ENCODE measurements at regions not wholly inside any gene's neighbourhood (a gene's known extent, or its start where the extent isn't known, plus 50 kb on each side); places are given as distances from the start of the nearest gene placed in this dataset.

GRCh38 chr4:169818063-169818679 is 60.4 kb upstream of the HPF1 start:
- no peak for TF ChIP-seq EZH2 (IDR thresholded peaks at IDR 0.05; ENCODE audit: low read length, missing control alignments)
- no peak for TF ChIP-seq CTCF (conservative IDR thresholded peaks at IDR 0.05 in 1 of 2, IDR thresholded peaks at IDR 0.05 in 1 of 2; ENCODE audit: low read depth in 1 of 2, low read length in 2 of 2)
- H3K4me3 ChIP-seq (replicated peaks in 1 of 4; ENCODE audit: control extremely low read depth in 1 of 4, insufficient read depth in 1 of 4, low read depth in 3 of 4, low read length in 4 of 4), result no peak overlapping the region
- no peaks in the 10 kb centered on the region for H3K27me3 ChIP-seq (ENCODE audit: control insufficient read depth, insufficient read depth, low read length)
- H3K9me3 ChIP-seq (ENCODE audit: control insufficient read depth, insufficient read depth, low read depth, low read length), result no peaks in the 10 kb centered on the region
- H3K27ac ChIP-seq (ENCODE audit: insufficient read depth, low read length), result no peak overlapping the region
- H3K4me2 ChIP-seq (ENCODE audit: extremely low read depth, insufficient read depth, low read length), result no peak overlapping the region
- H3K4me1 ChIP-seq (ENCODE audit: control insufficient read depth, extremely low read depth, insufficient read depth, low read length), result no peaks in the 10 kb centered on the region
- no peaks in the 10 kb centered on the region for H4K20me1 ChIP-seq (ENCODE audit: control insufficient read depth, extremely low read depth, insufficient read depth, low read length)
- no peak for DNase-seq (ENCODE audit: low read depth in 2 of 2)
- H3K36me3 ChIP-seq (ENCODE audit: control insufficient read depth, insufficient read depth, low read length), result no peaks in the 10 kb centered on the region
- H2AFZ ChIP-seq (ENCODE audit: low read length), result no peak overlapping the region
- H3K9ac ChIP-seq (ENCODE audit: insufficient read depth, low read length), result no peak overlapping the region
- no peaks in the 10 kb centered on the region for H3K79me2 ChIP-seq (ENCODE audit: control insufficient read depth, insufficient read depth, low read length)

- no peaks in the 10 kb centered on the region for H3K27me3 ChIP-seq (ENCODE audit: control insufficient read depth, insufficient read depth, low read length)
- no peak overlapping the region for H3K4me3 ChIP-seq (replicated peaks in 1 of 4; ENCODE audit: control extremely low read depth in 1 of 4, insufficient read depth in 1 of 4, low read depth in 3 of 4, low read length in 4 of 4)
- H3K4me1 ChIP-seq (ENCODE audit: control insufficient read depth, extremely low read depth, insufficient read depth, low read length), result no peaks in the 10 kb centered on the region
- no peaks in the 10 kb centered on the region for H3K36me3 ChIP-seq (ENCODE audit: control insufficient read depth, insufficient read depth, low read length)
- H4K20me1 ChIP-seq (ENCODE audit: control insufficient read depth, extremely low read depth, insufficient read depth, low read length), result no peaks in the 10 kb centered on the region
- no peak overlapping the region for H3K4me2 ChIP-seq (ENCODE audit: extremely low read depth, insufficient read depth, low read length)
- no peaks in the 10 kb centered on the region for H3K9me3 ChIP-seq (ENCODE audit: control insufficient read depth, insufficient read depth, low read depth, low read length)
- no peaks in the 10 kb centered on the region for H3K79me2 ChIP-seq (ENCODE audit: control insufficient read depth, insufficient read depth, low read length)
- H3K9ac ChIP-seq (ENCODE audit: insufficient read depth, low read length), result no peak overlapping the region
- no peak overlapping the region for H2AFZ ChIP-seq (ENCODE audit: low read length)
- TF ChIP-seq EZH2 (IDR thresholded peaks at IDR 0.05; ENCODE audit: low read length, missing control alignments) (no peak), CTCF (conservative IDR thresholded peaks at IDR 0.05 in 1 of 2, IDR thresholded peaks at IDR 0.05 in 1 of 2; ENCODE audit: low read depth in 1 of 2, low read length in 2 of 2) (no peak)
- H3K27ac ChIP-seq (ENCODE audit: insufficient read depth, low read length), result no peak overlapping the region
- DNase-seq (ENCODE audit: low read depth in 2 of 2), result peak in 1 of 2 donors; percentile 49
Observed at GRCh38 chr4:169815606-169816005, 57.9 kb upstream of the HPF1 start.

DNA sequence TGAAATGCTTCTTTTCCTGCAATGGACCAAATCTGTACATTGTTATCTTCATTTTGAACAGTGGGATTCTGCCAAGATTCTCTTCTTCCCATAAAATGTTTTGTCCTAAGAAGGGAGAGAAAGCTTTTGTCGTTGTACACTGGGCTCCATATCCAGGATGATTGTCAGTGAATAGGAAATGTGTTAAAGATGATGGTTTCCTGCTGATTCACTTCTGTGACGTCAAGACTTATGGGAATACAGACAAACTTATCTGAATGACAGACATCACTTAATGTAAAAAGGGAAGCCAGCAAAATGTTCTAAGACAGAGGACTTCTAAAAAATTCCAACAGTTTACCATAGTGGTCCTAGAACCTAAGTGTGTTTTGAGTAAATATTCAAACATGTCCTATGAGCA is 53.7 kb upstream of the HPF1 start:
- Histone ChIP-seq H3K36me3 (ENCODE audit: control insufficient read depth, insufficient read depth, low read length) (no peaks in the 10 kb centered on the region), H3K4me3 (replicated peaks in 1 of 4; ENCODE audit: control extremely low read depth in 1 of 4, insufficient read depth in 1 of 4, low read depth in 3 of 4, low read length in 4 of 4) (no peak overlapping the region), H3K4me1 (ENCODE audit: control insufficient read depth, extremely low read depth, insufficient read depth, low read length) (no peaks in the 10 kb centered on the region), H3K4me2 (ENCODE audit: extremely low read depth, insufficient read depth, low read length) (no peak overlapping the region), H3K9ac (ENCODE audit: insufficient read depth, low read length) (no peak overlapping the region), H2AFZ (ENCODE audit: low read length) (no peak overlapping the region), H3K9me3 (ENCODE audit: control insufficient read depth, insufficient read depth, low read depth, low read length) (no peaks in the 10 kb centered on the region), H3K27ac (ENCODE audit: insufficient read depth, low read length) (no peak overlapping the region), H3K27me3 (ENCODE audit: control insufficient read depth, insufficient read depth, low read length) (no peaks in the 10 kb centered on the region), H4K20me1 (ENCODE audit: control insufficient read depth, extremely low read depth, insufficient read depth, low read length) (no peaks in the 10 kb centered on the region), H3K79me2 (ENCODE audit: control insufficient read depth, insufficient read depth, low read length) (no peaks in the 10 kb centered on the region)
- DNase-seq (ENCODE audit: low read depth in 2 of 2), result no peak
- TF ChIP-seq EZH2 (IDR thresholded peaks at IDR 0.05; ENCODE audit: low read length, missing control alignments) (no peak), CTCF (conservative IDR thresholded peaks at IDR 0.05 in 1 of 2, IDR thresholded peaks at IDR 0.05 in 1 of 2; ENCODE audit: low read depth in 1 of 2, low read length in 2 of 2) (no peak)

Measured in fibroblast of lung (primary cell).